ENCODE measurements at regions not wholly inside any gene's neighbourhood (a gene's known extent, or its start where the extent isn't known, plus 50 kb on each side); places are given as distances from the start of the nearest gene placed in this dataset.

- Histone ChIP-seq H3K36me3 (replicated peaks in 1 of 2; ENCODE audit: control insufficient read depth in 1 of 2, insufficient read depth in 2 of 2, low read length in 1 of 2) (no peaks in the 10 kb centered on the region), H3K9me3 (no peaks in the 10 kb centered on the region), H3K4me3 (ENCODE audit: low read depth in 2 of 2, low read length in 1 of 2) (no peak overlapping the region), H4K20me1 (ENCODE audit: insufficient read depth) (no peaks in the 10 kb centered on the region), H3K9ac (no peak overlapping the region), H3K27me3 (ENCODE audit: insufficient read depth) (no peaks in the 10 kb centered on the region), H3K4me2 (no peak overlapping the region), H3K27ac (ENCODE audit: low read depth in 2 of 2, low read length in 1 of 2) (no peak overlapping the region), H3K79me2 (ENCODE audit: insufficient read depth) (no peaks in the 10 kb centered on the region), H3K4me1 (ENCODE audit: control insufficient read depth in 1 of 2, insufficient read depth in 2 of 2, low read depth in 1 of 2, low read length in 1 of 2) (peaks cover 0 to 10% of the 10 kb centered on the region in 2 experiments; a peak in 1 of 4 replicates), H2AFZ (ENCODE audit: low read depth) (no peak overlapping the region), H3K9me2 (no peaks in the 10 kb centered on the region), H3F3A (replicated peaks; ENCODE audit: insufficient read depth) (no peaks in the 10 kb centered on the region)
- TF ChIP-seq RFX5 (IDR thresholded peaks at IDR 0.05; ENCODE audit: low read length) (no peak), ELF1 (IDR thresholded peaks at IDR 0.05) (no peak), EP300 (IDR thresholded peaks at IDR 0.05; ENCODE audit: borderline replicate concordance in 1 of 2, low read depth in 1 of 2, low read length in 1 of 2) (no peak), CTCF (IDR thresholded peaks at IDR 0.05) (no peak), RAD21 (IDR thresholded peaks at IDR 0.05; ENCODE audit: low read length) (no peak)
- TF ChIP-seq, protein P1, sequence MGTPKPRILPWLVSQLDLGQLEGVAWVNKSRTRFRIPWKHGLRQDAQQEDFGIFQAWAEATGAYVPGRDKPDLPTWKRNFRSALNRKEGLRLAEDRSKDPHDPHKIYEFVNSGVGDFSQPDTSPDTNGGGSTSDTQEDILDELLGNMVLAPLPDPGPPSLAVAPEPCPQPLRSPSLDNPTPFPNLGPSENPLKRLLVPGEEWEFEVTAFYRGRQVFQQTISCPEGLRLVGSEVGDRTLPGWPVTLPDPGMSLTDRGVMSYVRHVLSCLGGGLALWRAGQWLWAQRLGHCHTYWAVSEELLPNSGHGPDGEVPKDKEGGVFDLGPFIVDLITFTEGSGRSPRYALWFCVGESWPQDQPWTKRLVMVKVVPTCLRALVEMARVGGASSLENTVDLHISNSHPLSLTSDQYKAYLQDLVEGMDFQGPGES (IDR thresholded peaks at IDR 0.05; ENCODE audit: low read depth, low read length), result no peak
- POLR2A ChIA-PET, result no interaction called here
- DNase-seq, result no peak
- CTCF ChIA-PET, result no interaction called here
- WGBS (ENCODE audit: low lambda C conversion rate), result 54% methylated on average over 4 of the region's 4 CpGs
Measured at GRCh38 chr1:229857585-229857984, 209.5 kb upstream of the GALNT2 start.

- Histone ChIP-seq H3K27ac (ENCODE audit: low read depth in 2 of 2, low read length in 1 of 2) (no peak overlapping the region), H3K9me3 (no peaks in the 10 kb centered on the region), H3K9ac (no peak overlapping the region), H3K4me2 (no peak overlapping the region), H2AFZ (ENCODE audit: low read depth) (no peak overlapping the region), H4K20me1 (ENCODE audit: insufficient read depth) (no peaks in the 10 kb centered on the region), H3K27me3 (ENCODE audit: insufficient read depth) (no peaks in the 10 kb centered on the region), H3K9me2 (no peaks in the 10 kb centered on the region), H3K36me3 (replicated peaks in 1 of 2; ENCODE audit: control insufficient read depth in 1 of 2, insufficient read depth in 2 of 2, low read length in 1 of 2) (no peaks in the 10 kb centered on the region), H3F3A (replicated peaks; ENCODE audit: insufficient read depth) (no peaks in the 10 kb centered on the region), H3K79me2 (ENCODE audit: insufficient read depth) (no peaks in the 10 kb centered on the region), H3K4me3 (ENCODE audit: low read depth in 2 of 2, low read length in 1 of 2) (no peak overlapping the region), H3K4me1 (ENCODE audit: control insufficient read depth in 1 of 2, insufficient read depth in 2 of 2, low read depth in 1 of 2, low read length in 1 of 2) (peaks cover 0 to 10% of the 10 kb centered on the region in 2 experiments; a peak in 1 of 4 replicates)
- POLR2A ChIA-PET, result interaction anchor here (0.6 kb wide), 1 partner anchor 158 kb away, joined by 3 read pairs; no protein-coding TSS in a partner anchor
- no peak for DNase-seq
- CTCF ChIA-PET, result interaction anchor here (1.3 kb wide), 1 partner anchor 10 kb away, joined by 4 read pairs; no protein-coding TSS in a partner anchor
- TF ChIP-seq TCF12 (IDR thresholded peaks at IDR 0.05), result no peak
- TF ChIP-seq USF2 (IDR thresholded peaks at IDR 0.05; ENCODE audit: borderline replicate concordance, low read depth, low read length), result no peak
- no peak for TF ChIP-seq MAX (IDR thresholded peaks at IDR 0.05; ENCODE audit: low read depth)
- TF ChIP-seq CHD2 (IDR thresholded peaks at IDR 0.05; ENCODE audit: low read length, partially characterized antibody), result no peak
- WGBS (ENCODE audit: low lambda C conversion rate), result 44% methylated on average over 3 of the region's 5 CpGs
Measured at GRCh38 chr1:229859026-229859425, 208.0 kb upstream of the GALNT2 start.

Measured in SK-N-SH (cell line).